MM.1S (cell line): ENCODE measurements at regions not wholly inside any gene's neighbourhood (a gene's known extent, or its start where the extent isn't known, plus 50 kb on each side); places are given as distances from the start of the nearest gene placed in this dataset.

Source experiments
- DNase-seq: peaks from one replicate; pipeline ENCODE4 v3.0.0-alpha.2; 2015
- H2AFZ ChIP-seq: fragments of 300-600 bp; sonication (generic); 2 replicates; pipeline ENCODE4 v1.6.0; 2016; ENCODE audit warnings: antibody characterized with exemption, low read length
- H3F3A ChIP-seq: fragments of 300-600 bp; sonication (generic); 2 replicates; pipeline ENCODE4 v1.6.1; 2016; ENCODE audit warnings: mild to moderate bottlenecking, antibody characterized with exemption, low read length, moderate library complexity, mixed read lengths; ENCODE audit not compliant: insufficient read depth
- H3K27ac ChIP-seq: fragments of 300-600 bp; sonication (generic); 2 replicates; pipeline ENCODE4 v1.5.1; 2016; ENCODE audit warnings: mild to moderate bottlenecking, low read length
- H3K27me3 ChIP-seq: fragments of 300-600 bp; sonication (generic); replicated peaks from 2 replicates; pipeline ENCODE4 v1.6.0; 2016; ENCODE audit warnings: low read length; ENCODE audit not compliant: insufficient read depth
- H3K36me3 ChIP-seq: fragments of 300-600 bp; sonication (generic); replicated peaks from 2 replicates; pipeline ENCODE4 v1.6.1; 2016; ENCODE audit warnings: mild to moderate bottlenecking, low read length, mixed read lengths; ENCODE audit not compliant: insufficient read depth
- H3K4me1 ChIP-seq: fragments of 300-600 bp; sonication (generic); 2 replicates; pipeline ENCODE4 v1.6.1; 2016; ENCODE audit warnings: low read length, mixed read lengths
- H3K4me2 ChIP-seq: fragments of 300-600 bp; sonication (generic); 2 replicates; pipeline ENCODE4 v1.6.0; 2016; ENCODE audit warnings: low read depth, low read length
- H3K4me3 ChIP-seq: fragments of 300-600 bp; sonication (generic); 2 replicates; pipeline ENCODE4 v1.5.1; 2016; ENCODE audit warnings: low read length, mixed read lengths
- H3K79me2 ChIP-seq: fragments of 300-600 bp; sonication (generic); 2 replicates; pipeline ENCODE4 v1.6.1; 2016; ENCODE audit warnings: mixed run types, low read length, mixed read lengths
- H3K9ac ChIP-seq: fragments of 300-600 bp; sonication (generic); 2 replicates; pipeline ENCODE4 v1.6.1; 2016; ENCODE audit warnings: low read length, mixed read lengths
- H3K9me2 ChIP-seq: fragments of 300-600 bp; sonication (generic); replicated peaks from 2 replicates; pipeline ENCODE4 v1.6.1; 2016; ENCODE audit warnings: mild to moderate bottlenecking, low read length, mixed read lengths; ENCODE audit not compliant: insufficient read depth
- H3K9me3 ChIP-seq: fragments of 300-600 bp; sonication (generic); replicated peaks from 2 replicates; pipeline ENCODE4 v1.6.1; 2016; ENCODE audit warnings: mild to moderate bottlenecking, low read length, mixed read lengths; ENCODE audit not compliant: insufficient read depth
- H4K20me1 ChIP-seq: fragments of 300-600 bp; sonication (generic); 2 replicates; pipeline ENCODE4 v1.6.1; 2016; ENCODE audit warnings: mild to moderate bottlenecking, low read length, moderate library complexity, mixed read lengths; ENCODE audit not compliant: insufficient read depth
- EZH2 ChIP-seq: fragments of 300-600 bp; sonication (generic); optimal IDR thresholded peaks from 2 replicates; pipeline ENCODE3; 2017; ENCODE audit warnings: low read depth, mild to moderate bottlenecking, antibody characterized with exemption, low read length, mixed read lengths
- EZH2phosphoT487 ChIP-seq: fragments of 300-600 bp; sonication (generic); IDR thresholded peaks from 2 replicates; pipeline ENCODE4 v1.6.1; 2018; ENCODE audit warnings: antibody characterized with exemption, low read length
- TF ChIP-seq, protein P1 (sequence below): fragments of 300-600 bp; sonication (generic); IDR thresholded peaks from 2 replicates; pipeline ENCODE4 v1.5.1; 2016; ENCODE audit warnings: antibody characterized with exemption, low read length, mixed read lengths

DNA sequence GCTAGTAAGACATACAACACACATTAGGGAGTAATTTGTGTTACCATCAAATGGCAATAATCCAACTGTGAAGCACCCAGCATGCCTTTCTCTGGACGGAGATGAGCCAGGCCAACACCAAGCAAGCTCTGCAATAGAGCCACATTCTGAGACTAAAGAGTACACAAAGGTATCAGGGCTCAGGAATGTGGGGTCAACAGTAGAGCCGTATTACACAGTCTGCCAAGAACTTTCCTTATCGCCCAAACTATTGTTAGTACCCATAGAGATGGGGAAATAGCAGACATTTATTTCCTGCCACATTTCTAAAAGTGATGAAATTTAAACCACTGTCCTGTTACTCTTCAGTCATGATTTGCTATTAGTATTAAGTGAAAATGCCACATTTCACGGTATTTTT is 113.7 kb downstream of the BMP4 start:
- H3K4me3 ChIP-seq: no peak overlapping the region
- no peaks in the 10 kb centered on the region for H3K4me1 ChIP-seq
- no peak overlapping the region for H3K4me2 ChIP-seq
- no peak overlapping the region for H3K9ac ChIP-seq
- no peaks in the 10 kb centered on the region for H3F3A ChIP-seq
- TF ChIP-seq EZH2phosphoT487: no peak
- TF ChIP-seq, protein P1, sequence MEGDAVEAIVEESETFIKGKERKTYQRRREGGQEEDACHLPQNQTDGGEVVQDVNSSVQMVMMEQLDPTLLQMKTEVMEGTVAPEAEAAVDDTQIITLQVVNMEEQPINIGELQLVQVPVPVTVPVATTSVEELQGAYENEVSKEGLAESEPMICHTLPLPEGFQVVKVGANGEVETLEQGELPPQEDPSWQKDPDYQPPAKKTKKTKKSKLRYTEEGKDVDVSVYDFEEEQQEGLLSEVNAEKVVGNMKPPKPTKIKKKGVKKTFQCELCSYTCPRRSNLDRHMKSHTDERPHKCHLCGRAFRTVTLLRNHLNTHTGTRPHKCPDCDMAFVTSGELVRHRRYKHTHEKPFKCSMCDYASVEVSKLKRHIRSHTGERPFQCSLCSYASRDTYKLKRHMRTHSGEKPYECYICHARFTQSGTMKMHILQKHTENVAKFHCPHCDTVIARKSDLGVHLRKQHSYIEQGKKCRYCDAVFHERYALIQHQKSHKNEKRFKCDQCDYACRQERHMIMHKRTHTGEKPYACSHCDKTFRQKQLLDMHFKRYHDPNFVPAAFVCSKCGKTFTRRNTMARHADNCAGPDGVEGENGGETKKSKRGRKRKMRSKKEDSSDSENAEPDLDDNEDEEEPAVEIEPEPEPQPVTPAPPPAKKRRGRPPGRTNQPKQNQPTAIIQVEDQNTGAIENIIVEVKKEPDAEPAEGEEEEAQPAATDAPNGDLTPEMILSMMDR: no peak
- TF ChIP-seq EZH2: no peak
- no peak overlapping the region for H2AFZ ChIP-seq
- no peaks in the 10 kb centered on the region for H3K9me2 ChIP-seq
- H3K36me3 ChIP-seq: no peaks in the 10 kb centered on the region
- no peaks in the 10 kb centered on the region for H3K27me3 ChIP-seq
- no peaks in the 10 kb centered on the region for H4K20me1 ChIP-seq
- no peak overlapping the region for H3K27ac ChIP-seq
- no peak for DNase-seq
- no peaks in the 10 kb centered on the region for H3K79me2 ChIP-seq
- H3K9me3 ChIP-seq: no peaks in the 10 kb centered on the region

DNA sequence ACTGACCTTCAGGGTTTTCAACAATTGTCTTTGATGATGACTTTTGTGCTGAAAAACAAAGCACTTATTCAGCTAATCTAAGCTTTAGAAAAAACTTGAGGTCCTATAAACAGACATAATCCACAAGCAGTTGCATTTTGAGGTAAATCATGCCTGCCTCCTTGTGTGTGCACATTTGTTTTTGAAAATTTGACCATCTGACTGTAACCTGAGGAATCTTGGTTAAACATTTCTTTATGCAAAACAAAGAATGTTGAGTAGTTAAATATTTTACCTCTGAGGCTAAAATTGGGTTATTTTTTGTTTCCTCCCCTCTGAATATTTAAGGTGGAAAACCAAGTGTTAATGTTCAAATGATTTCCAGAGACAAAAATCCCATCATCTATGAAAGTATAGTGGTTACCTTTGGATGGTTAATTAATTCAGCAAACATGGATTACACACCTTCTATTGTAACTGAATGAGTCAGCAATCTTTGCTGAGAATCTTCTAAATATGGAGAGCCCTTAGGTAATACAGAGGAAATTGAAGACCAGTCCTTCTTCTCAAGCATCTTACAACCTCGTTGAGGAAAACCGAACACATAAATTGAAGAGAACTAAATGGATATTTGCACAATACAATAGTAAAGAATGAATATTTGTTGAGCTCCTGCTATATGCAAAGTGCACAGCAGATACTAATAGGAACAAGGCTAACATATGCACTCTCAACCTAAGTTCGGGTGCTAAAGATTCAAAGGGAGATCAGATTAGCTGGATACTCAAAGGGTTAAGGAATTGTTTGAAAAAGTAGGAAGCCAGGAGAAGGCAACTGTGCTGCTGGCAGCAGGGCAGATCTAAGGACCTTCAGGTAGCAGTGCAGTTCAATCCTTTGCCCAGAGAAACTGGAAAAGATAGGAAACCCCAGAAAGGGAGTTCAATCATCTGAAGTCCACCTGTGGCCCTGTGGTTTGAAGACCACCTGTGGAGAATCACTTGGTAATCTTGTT is 115.2 kb downstream of the BMP4 start:
- Histone ChIP-seq H3K27me3 (no peaks in the 10 kb centered on the region), H2AFZ (no peak overlapping the region), H3K9me3 (no peaks in the 10 kb centered on the region), H3K9ac (no peak overlapping the region), H3K4me3 (no peak overlapping the region), H3K36me3 (no peaks in the 10 kb centered on the region), H3K4me1 (no peaks in the 10 kb centered on the region), H4K20me1 (no peaks in the 10 kb centered on the region), H3K4me2 (no peak overlapping the region), H3F3A (no peaks in the 10 kb centered on the region), H3K9me2 (no peaks in the 10 kb centered on the region), H3K79me2 (no peaks in the 10 kb centered on the region), H3K27ac (no peak overlapping the region)
- TF ChIP-seq EZH2 (no peak), EZH2phosphoT487 (no peak)
- TF ChIP-seq, protein P1: no peak
- DNase-seq: no peak

DNA sequence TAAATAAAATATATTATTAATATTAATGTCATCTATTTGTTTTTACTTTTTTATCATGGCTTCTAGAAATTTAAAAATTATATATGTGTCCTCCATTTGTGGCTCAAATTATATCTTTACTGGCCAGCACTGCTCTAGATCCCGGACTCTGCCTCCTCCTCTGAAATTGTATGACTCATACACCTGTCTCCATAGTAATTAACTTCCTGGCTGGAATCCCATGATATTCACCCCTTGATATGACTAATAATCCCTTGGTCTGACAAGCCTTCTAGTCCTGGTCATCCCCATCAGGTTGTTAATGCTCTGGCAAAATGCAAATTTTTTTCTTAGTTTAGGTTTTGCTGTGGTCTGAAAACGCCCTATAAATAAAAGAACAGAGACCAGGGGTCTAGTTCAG is 116.2 kb downstream of the BMP4 start:
- H3F3A ChIP-seq: no peaks in the 10 kb centered on the region
- H4K20me1 ChIP-seq: no peaks in the 10 kb centered on the region
- H3K9me2 ChIP-seq: no peaks in the 10 kb centered on the region
- no peak overlapping the region for H3K4me2 ChIP-seq
- H2AFZ ChIP-seq: no peak overlapping the region
- H3K9me3 ChIP-seq: no peaks in the 10 kb centered on the region
- H3K4me1 ChIP-seq: no peaks in the 10 kb centered on the region
- H3K9ac ChIP-seq: no peak overlapping the region
- H3K4me3 ChIP-seq: no peak overlapping the region
- H3K36me3 ChIP-seq: no peaks in the 10 kb centered on the region
- no peaks in the 10 kb centered on the region for H3K79me2 ChIP-seq
- no peak for DNase-seq
- TF ChIP-seq EZH2phosphoT487 (no peak), EZH2 (no peak)
- TF ChIP-seq, protein P1: no peak
- no peak overlapping the region for H3K27ac ChIP-seq
- no peaks in the 10 kb centered on the region for H3K27me3 ChIP-seq
